Astrocyte (in vitro differentiated cells and primary cell): ENCODE measurements at regions not wholly inside any gene's neighbourhood (a gene's known extent, or its start where the extent isn't known, plus 50 kb on each side); places are given as distances from the start of the nearest gene placed in this dataset.

Experiments used
- DNase-seq: peaks from one replicate; pipeline ENCODE4 v3.0.0-alpha.2; 2010; ENCODE audit warnings: low read depth
- FAIRE-seq: peaks from 2 replicates; lab custom pipeline; 2011; peaks lifted over from hg19 to GRCh38; lab: Jason Lieb, UNC
- H2AFZ ChIP-seq: 2 replicates; pipeline ENCODE4 v1.6.0; 2012; ENCODE audit warnings: low read depth, low read length, inconsistent platforms
- H3K27ac ChIP-seq: 2 replicates; pipeline ENCODE4 v1.5.1; 2011; ENCODE audit warnings: low read depth, low read length, inconsistent platforms
- H3K27me3 ChIP-seq: 2 replicates; pipeline ENCODE4 v1.6.0; 2011; ENCODE audit warnings: low read length, inconsistent platforms; ENCODE audit not compliant: insufficient read depth
- H3K36me3 ChIP-seq: 2 replicates; pipeline ENCODE4 v1.5.1; 2011; ENCODE audit warnings: low read length, inconsistent platforms; ENCODE audit not compliant: insufficient read depth
- H3K4me1 ChIP-seq: 2 replicates; pipeline ENCODE4 v1.5.1; 2011; ENCODE audit warnings: low read length, inconsistent platforms; ENCODE audit not compliant: insufficient read depth
- H3K4me2 ChIP-seq: 2 replicates; pipeline ENCODE4 v1.6.0; 2012; ENCODE audit warnings: low read length, inconsistent platforms
- H3K4me3 ChIP-seq: 2 replicates; pipeline ENCODE4 v1.5.1; 2011; ENCODE audit warnings: low read depth, mild to moderate bottlenecking, low read length, inconsistent platforms; ENCODE audit not compliant: insufficient read depth
- H3K79me2 ChIP-seq: 2 replicates; pipeline ENCODE4 v1.6.0; 2012; ENCODE audit warnings: mild to moderate bottlenecking, low read length, inconsistent platforms; ENCODE audit not compliant: insufficient read depth
- H3K9ac ChIP-seq: 2 replicates; pipeline ENCODE4 v1.6.0; 2012; ENCODE audit warnings: mild to moderate bottlenecking, low read length, inconsistent platforms
- H3K9me3 ChIP-seq: 2 replicates; pipeline ENCODE4 v1.5.1; 2012; ENCODE audit warnings: low read depth, mild to moderate bottlenecking, low read length, inconsistent platforms; ENCODE audit not compliant: insufficient read depth
- H4K20me1 ChIP-seq: 2 replicates; pipeline ENCODE4 v1.6.0; 2012; ENCODE audit warnings: low read length, inconsistent platforms; ENCODE audit not compliant: insufficient read depth
- H3K27ac Mint-ChIP-seq: one replicate; pipeline ENCODE4 v1.8.0; 2021; ENCODE audit warnings: mild to moderate bottlenecking, mixed read lengths; ENCODE audit not compliant: unreplicated experiment
- H3K27me3 Mint-ChIP-seq: one replicate; pipeline ENCODE4 v1.8.0; 2021; ENCODE audit warnings: low read depth, mixed read lengths; ENCODE audit not compliant: unreplicated experiment
- H3K36me3 Mint-ChIP-seq: one replicate; pipeline ENCODE4 v1.8.0; 2021; ENCODE audit warnings: low read depth, mixed read lengths; ENCODE audit not compliant: unreplicated experiment
- H3K4me1 Mint-ChIP-seq: one replicate; pipeline ENCODE4 v1.8.0; 2021; ENCODE audit warnings: low read depth, mixed read lengths; ENCODE audit not compliant: unreplicated experiment
- H3K4me3 Mint-ChIP-seq: one replicate; pipeline ENCODE4 v1.8.0; 2021; ENCODE audit warnings: mild to moderate bottlenecking, moderate library complexity, mixed read lengths; ENCODE audit not compliant: unreplicated experiment
- H3K9me3 Mint-ChIP-seq: one replicate; pipeline ENCODE4 v1.8.0; 2021; ENCODE audit warnings: mild to moderate bottlenecking, mixed read lengths; ENCODE audit not compliant: unreplicated experiment
- CTCF ChIP-seq: IDR thresholded peaks from 2 replicates; pipeline ENCODE4 v1.5.1; 2011; ENCODE audit warnings: low read depth, mild to moderate bottlenecking, inconsistent platforms, low read length, moderate library complexity; ENCODE audit not compliant: insufficient read depth
- EZH2 ChIP-seq: IDR thresholded peaks from 2 replicates; pipeline ENCODE4 v1.6.1; 2012; ENCODE audit warnings: mild to moderate bottlenecking, low read length, inconsistent platforms; ENCODE audit not compliant: insufficient read depth

GRCh38 chr4:24408640-24409039 lies 175.7 kb downstream of the DHX15 start:
- Histone ChIP-seq H3K9me3 (no peaks in the 10 kb centered on the region), H4K20me1 (no peaks in the 10 kb centered on the region), H3K4me1 (no peaks in the 10 kb centered on the region), H3K9ac (no peak overlapping the region), H3K36me3 (no peaks in the 10 kb centered on the region), H3K79me2 (no peaks in the 10 kb centered on the region), H3K27ac (no peak overlapping the region), H3K27me3 (peaks cover 4% of the 10 kb centered on the region), H3K4me2 (no peak overlapping the region), H3K4me3 (no peak overlapping the region), H2AFZ (no peak overlapping the region)
- TF ChIP-seq CTCF (no peak), EZH2 (no peak)
- DNase-seq (no peak), FAIRE-seq (no peak)
- Mint-ChIP-seq H3K27me3 (peaks cover 6% of the 10 kb centered on the region), H3K9me3 (no peaks in the 10 kb centered on the region), H3K36me3 (no peaks in the 10 kb centered on the region), H3K27ac (no peak overlapping the region), H3K4me3 (no peak overlapping the region), H3K4me1 (no peaks in the 10 kb centered on the region)

GRCh38 chr4:24405926-24406325 lies 178.4 kb downstream of the DHX15 start:
- no peaks in the 10 kb centered on the region for H3K9me3 ChIP-seq
- no peak overlapping the region for H3K27ac Mint-ChIP-seq
- H3K9me3 Mint-ChIP-seq, result no peaks in the 10 kb centered on the region
- no peaks in the 10 kb centered on the region for H3K4me1 ChIP-seq
- no peak for FAIRE-seq
- H3K79me2 ChIP-seq, result no peaks in the 10 kb centered on the region
- no peak overlapping the region for H3K4me3 Mint-ChIP-seq
- H3K4me1 Mint-ChIP-seq, result no peaks in the 10 kb centered on the region
- peaks cover 4% of the 10 kb centered on the region for H3K27me3 ChIP-seq
- H4K20me1 ChIP-seq, result no peaks in the 10 kb centered on the region
- H3K27me3 Mint-ChIP-seq, result peaks cover 2% of the 10 kb centered on the region
- DNase-seq, result no peak
- no peak overlapping the region for H2AFZ ChIP-seq
- H3K9ac ChIP-seq, result no peak overlapping the region
- H3K27ac ChIP-seq, result no peak overlapping the region
- no peak for TF ChIP-seq EZH2
- no peak for TF ChIP-seq CTCF
- no peaks in the 10 kb centered on the region for H3K36me3 ChIP-seq
- H3K4me2 ChIP-seq, result no peak overlapping the region
- H3K36me3 Mint-ChIP-seq, result no peaks in the 10 kb centered on the region
- H3K4me3 ChIP-seq, result no peak overlapping the region

- H3K36me3 Mint-ChIP-seq, result no peaks in the 10 kb centered on the region
- DNase-seq (no peak), FAIRE-seq (no peak)
- H3K9me3 Mint-ChIP-seq, result no peaks in the 10 kb centered on the region
- Histone ChIP-seq H4K20me1 (no peaks in the 10 kb centered on the region), H3K9me3 (no peaks in the 10 kb centered on the region), H3K9ac (no peak overlapping the region), H3K4me2 (no peak overlapping the region), H3K36me3 (no peaks in the 10 kb centered on the region), H3K27me3 (peaks cover 4% of the 10 kb centered on the region), H3K27ac (no peak overlapping the region), H3K4me3 (no peak overlapping the region), H3K79me2 (no peaks in the 10 kb centered on the region), H3K4me1 (no peaks in the 10 kb centered on the region), H2AFZ (no peak overlapping the region)
- no peaks in the 10 kb centered on the region for H3K4me1 Mint-ChIP-seq
- no peak overlapping the region for H3K4me3 Mint-ChIP-seq
- no peak overlapping the region for H3K27ac Mint-ChIP-seq
- TF ChIP-seq EZH2, result no peak
- no peak for TF ChIP-seq CTCF
- peaks cover 2% of the 10 kb centered on the region for H3K27me3 Mint-ChIP-seq
These were observed 179.0 kb downstream of the DHX15 start for GRCh38 chr4:24405341-24405740.
